ENCODE measurements at regions not wholly inside any gene's neighbourhood (a gene's known extent, or its start where the extent isn't known, plus 50 kb on each side); places are given as distances from the start of the nearest gene placed in this dataset.

- DNase-seq (ENCODE audit: low read depth): no peak
These were observed 645.0 kb downstream of the PTPRC start for GRCh38 chr1:199283794-199284193.

DNA sequence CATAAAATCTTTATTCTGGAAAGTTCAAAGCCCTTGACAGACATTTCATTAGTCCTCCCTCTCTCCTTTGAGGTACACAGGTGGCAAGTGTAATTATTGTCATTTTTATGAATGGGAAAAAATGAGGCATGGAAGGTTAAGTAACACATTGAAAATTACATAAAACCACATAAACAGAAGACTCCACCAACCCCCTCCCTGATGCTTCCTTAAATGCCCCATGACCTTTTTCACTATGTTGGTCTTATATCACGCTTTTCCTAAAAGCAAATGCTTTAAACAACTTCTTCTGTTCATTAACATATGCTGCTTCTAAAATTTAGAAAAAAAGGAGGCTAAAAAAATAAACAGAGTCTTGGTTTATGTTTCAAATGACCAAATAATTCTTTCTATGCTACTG, 648.4 kb downstream of the PTPRC start:
- no peak for DNase-seq (ENCODE audit: low read depth)

- DNase-seq (ENCODE audit: low read depth): no peak
These were observed 648.8 kb downstream of the PTPRC start for GRCh38 chr1:199287647-199288046.

DNA sequence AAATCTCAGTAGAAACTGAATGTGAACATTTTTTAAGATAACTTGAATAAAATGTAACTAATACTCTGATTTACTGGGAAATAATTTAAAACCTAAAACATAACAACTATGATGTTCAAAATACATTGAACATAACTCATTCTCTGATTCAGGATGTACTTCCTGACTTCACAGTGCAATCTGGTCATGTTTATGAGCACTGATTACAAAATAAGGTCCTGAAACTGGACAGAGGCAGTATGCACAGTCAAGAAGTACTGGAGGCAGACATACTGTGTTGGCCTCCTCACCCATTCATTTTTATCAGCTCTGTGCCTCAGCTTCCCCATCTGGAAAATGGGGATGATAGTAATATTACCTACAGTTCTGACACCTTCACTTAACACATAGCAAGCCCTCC, 651.3 kb downstream of the PTPRC start:
- DNase-seq (ENCODE audit: low read depth): no peak

DNA sequence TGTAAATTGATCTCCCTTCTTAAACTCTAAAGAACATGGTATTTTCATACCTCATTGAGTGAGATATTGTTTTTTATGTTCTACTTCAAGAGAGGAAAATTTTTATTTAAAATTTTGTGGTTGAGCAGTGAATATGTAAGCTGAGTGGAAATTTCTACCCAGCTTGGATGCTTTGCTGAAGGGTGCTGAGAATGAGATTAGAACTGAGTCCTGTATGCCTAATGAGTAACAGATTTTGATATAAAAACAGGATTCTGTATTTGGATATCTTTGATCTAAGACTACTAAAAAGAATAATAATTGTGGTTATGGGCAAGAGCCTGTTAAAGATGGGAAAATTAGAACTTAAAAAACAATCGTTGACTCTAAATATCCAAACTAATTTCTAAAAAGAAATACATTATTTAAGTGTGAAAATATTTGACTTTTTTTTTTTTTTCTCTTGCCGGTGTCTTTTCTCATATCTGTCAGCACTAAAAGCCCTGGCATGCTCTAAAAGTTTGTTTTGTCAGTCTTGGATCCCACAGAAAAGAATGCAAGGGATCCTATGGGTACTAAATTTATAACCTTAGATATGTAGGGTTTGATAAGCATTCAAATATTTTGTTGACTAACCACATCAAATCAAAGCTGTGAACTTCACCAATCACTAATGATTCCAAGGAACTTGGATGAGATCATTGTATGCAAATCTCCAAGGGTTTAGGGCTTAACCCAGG, 652.3 kb downstream of the PTPRC start:
- no peak for DNase-seq (ENCODE audit: low read depth)

DNA sequence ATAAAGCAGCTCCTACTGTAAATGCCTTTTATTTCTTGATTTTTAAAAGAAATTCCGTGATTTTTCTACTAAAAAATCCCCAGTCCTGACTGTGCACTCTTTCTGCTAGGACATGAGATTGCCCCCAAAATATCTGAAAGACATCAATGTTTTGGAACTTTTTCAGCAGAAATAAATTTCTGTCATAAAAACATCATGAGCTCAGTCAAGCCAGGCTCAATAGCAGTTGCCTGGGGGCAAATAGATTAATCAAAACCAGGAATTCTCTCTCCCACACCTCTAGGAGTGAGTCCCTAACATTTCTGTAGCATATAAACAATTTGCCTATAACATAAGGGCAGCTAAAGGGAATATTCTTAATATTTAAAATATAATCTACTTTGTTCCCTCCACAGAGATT, 654.1 kb downstream of the PTPRC start:
- no peak for DNase-seq (ENCODE audit: low read depth)

DNA sequence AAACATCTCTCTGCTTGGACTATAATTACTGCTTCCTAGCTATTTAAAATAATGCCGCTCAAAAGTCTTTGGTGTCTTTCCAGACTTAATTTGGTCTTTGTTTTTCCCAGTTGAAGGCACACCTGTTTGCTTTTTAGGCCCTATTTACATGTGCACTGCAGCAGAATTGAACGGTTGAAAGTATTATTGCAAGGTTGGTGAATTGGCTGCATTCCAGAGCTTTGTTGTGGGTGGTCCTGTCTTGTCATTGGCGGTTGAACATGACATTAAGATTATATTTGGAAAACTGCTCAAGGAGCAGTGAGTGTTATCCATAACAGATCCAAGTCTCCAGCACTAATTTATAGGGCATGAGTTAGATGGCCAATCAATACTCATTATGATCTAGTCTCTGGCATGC, 656.3 kb downstream of the PTPRC start:
- DNase-seq (ENCODE audit: low read depth): no peak

DNA sequence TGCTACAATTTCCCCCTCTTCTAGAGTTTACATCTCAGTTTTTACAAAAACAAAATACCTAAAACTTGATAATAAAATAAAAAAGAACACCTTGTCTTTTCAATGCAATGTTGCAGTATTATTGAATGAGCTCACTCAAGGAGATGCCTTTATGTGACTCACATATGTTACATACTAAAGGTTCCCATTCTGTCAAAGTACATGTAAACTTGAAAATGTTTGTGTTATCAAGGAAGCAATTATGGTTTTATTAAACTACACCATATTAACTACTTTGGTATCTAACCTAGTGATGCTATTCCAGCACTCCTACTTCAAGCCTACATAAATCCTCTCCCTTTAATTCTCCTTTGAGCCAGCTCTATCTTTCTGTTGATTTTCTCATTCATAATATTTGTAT, 658.3 kb downstream of the PTPRC start:
- DNase-seq (ENCODE audit: low read depth): no peak

DNA sequence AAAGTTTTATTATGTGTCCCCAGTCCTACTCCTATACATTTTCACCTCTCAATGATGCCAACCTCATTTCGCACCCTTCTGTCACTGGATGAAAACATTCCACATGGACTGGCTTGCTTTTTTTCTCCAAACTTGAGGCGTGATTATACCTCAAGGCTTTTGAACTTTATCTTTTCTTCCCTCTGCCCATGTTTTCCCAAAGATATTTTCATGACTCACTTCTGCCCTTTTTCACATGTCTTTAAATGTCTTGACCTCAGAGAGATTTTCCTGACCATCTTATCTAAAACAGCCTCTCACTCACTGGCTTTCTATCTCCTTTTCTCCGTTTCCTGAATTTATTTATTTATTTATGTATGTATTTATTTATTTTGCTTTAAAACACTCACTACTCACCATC, 659.0 kb downstream of the PTPRC start:
- DNase-seq (ENCODE audit: low read depth): no peak

GRCh38 chr1:199298825-199299224, 660.0 kb downstream of the PTPRC start:
- no peak for DNase-seq (ENCODE audit: low read depth)

- DNase-seq (ENCODE audit: low read depth): no peak
These were observed 662.8 kb downstream of the PTPRC start for GRCh38 chr1:199301472-199302217.

- no peak for DNase-seq (ENCODE audit: low read depth)
These were observed 663.7 kb downstream of the PTPRC start for GRCh38 chr1:199302554-199302953.

DNA sequence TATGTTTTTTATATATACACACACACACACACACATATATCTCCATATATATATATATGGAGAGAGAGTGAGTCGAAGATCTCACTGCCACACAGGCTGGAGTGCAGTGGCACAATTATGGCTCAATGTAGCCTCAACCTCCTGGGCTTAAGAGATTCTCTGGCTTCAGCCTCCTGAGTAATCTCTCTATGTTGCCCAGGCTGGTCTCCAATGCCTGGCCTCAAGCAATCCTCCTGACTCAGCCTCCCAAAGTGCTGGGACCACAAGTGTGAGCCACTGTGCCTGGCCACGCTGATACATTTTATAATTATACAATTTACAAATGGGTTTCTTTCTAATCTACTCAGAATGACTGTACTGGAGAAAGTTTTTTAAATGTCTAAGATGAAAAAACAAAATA, 664.2 kb downstream of the PTPRC start:
- no peak for DNase-seq (ENCODE audit: low read depth)

- no peak for DNase-seq (ENCODE audit: low read depth)
These were observed 666.2 kb downstream of the PTPRC start for GRCh38 chr1:199305053-199305452.

- DNase-seq (ENCODE audit: low read depth): no peak
These were observed 668.8 kb downstream of the PTPRC start for GRCh38 chr1:199307496-199308264.

DNA sequence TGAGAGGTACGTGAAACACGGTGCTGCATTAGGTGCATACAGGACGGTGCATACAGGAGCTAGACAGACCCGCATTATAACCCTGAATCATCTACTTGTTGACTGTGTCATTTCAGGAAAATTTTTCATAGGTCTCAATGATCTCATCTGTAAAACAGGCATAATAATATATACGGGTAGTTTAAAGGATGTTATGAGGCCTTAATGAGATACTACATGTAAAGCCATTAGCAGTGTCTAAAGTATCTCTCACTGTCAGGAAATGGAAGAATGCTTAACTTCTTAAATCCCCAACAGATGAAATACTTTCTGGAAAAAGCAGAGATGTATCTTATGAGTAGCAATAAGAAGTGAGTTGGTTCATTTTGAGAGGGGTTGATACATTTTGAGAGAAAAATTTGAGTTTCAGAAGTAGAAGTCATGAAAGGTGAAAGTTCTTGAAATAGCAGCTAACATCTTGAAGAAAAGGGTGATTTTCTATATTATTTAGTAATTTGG, 669.6 kb downstream of the PTPRC start:
- no peak for DNase-seq (ENCODE audit: low read depth)

- DNase-seq (ENCODE audit: low read depth): no peak
These were observed 671.9 kb downstream of the PTPRC start for GRCh38 chr1:199310708-199311107.

DNA sequence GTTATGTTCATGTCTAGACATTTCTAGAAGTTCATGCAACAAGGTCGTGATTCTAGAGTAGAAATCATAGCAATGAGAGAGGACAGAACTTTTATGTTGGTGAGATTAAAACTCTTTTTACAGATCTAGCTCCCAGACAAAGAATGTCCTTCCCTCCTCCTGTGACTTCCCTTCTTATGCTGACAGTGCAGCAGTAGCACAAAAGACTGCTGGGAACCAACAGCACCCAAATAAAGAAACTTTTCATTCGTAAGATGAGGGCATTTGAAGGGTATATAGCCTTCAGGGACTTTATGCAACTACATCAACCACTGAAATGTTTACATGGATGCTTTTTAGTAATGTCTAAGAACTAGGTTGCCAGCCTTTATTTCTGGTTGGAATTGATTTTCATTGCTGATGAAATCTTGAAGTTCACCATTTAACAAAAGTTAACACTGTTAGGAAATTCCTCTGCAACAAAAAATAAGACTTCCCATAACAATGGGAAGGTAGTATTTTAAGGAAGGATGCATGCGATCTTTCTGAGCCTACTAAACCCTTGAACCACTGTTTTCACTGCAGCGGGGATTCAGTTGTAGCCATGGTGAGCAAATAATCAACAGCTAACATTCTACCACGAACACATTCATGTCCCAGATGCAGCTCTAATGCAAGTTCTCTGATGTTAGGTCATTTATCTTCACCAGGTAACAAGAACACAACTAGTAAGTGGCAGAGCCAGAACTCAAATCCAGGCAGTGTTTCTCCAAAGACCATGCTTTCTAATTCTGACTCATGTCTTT, 672.8 kb downstream of the PTPRC start:
- DNase-seq (ENCODE audit: low read depth): no peak

DNA sequence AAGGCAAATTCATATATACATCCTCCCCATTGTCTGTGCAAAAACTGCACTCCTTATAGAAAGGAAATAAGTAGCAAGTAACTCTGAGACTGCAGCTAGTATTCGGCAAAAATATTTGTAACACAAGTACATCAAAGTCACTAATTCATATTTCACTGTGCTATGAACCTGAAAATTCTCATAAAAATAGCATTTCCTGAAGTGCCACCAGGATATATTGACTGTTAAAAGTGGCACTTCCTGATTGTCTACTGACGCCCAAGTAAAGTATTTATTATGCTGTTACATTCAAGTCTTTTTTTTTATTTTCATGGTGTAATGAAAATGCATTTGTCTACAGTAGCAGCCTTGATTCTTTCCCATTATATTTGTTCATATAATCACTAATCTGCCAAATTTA, 673.8 kb downstream of the PTPRC start:
- no peak for DNase-seq (ENCODE audit: low read depth)

GRCh38 chr1:199313444-199313843, 674.6 kb downstream of the PTPRC start:
- DNase-seq (ENCODE audit: low read depth): no peak

DNA sequence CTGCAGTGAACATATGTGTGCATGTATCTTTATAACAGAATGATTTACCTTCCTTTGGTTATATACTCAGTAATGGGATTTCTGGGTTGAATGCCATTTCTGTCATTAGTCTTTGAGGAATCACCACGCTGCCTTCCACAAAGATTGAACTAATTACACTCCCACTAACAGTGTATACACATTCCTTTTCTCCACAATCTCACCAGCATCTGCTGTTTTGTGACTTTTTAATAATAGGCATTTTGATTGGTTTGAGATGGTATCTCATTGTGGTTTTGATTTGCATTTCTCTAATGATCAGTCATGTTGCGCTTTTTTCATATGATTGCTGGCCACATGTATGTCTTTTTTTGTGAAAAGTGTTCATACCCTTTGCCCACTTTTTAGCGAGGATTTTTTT, 680.5 kb downstream of the PTPRC start:
- DNase-seq (ENCODE audit: low read depth): no peak

GRCh38 chr1:199322278-199322677, 683.4 kb downstream of the PTPRC start:
- DNase-seq (ENCODE audit: low read depth): no peak
